Lung (tissue), 11 donors: ENCODE measurements at regions not wholly inside any gene's neighbourhood (a gene's known extent, or its start where the extent isn't known, plus 50 kb on each side); places are given as distances from the start of the nearest gene placed in this dataset.

Experiments
- ATAC-seq: fragments of 200-7000 bp; cut with Tn5 transposase; one replicate; pipeline ENCODE4 v1.9.1; 2020; ENCODE audit warnings: moderate number of reproducible peaks; ENCODE audit not compliant: insufficient read depth, low FRiP score
- DNase-seq, 3 donors: peaks; one replicate each; pipeline ENCODE4 v3.0.0-alpha.2; 2013 to 2017
- H3K27ac ChIP-seq, 2 donors: one replicate each; pipeline ENCODE4 v1.5.1; 2013; ENCODE audit warnings: mild to moderate bottlenecking in 2 of 2, moderate library complexity in 2 of 2, control low read depth in 1 of 2, inconsistent platforms in 1 of 2, low read depth in 1 of 2, low read length in 1 of 2
- H3K27me3 ChIP-seq, 3 donors: one replicate each; pipeline ENCODE4 v1.5.1; 2013; ENCODE audit warnings: low read length in 2 of 3; ENCODE audit not compliant: control insufficient read depth in 3 of 3, insufficient read depth in 3 of 3
- H3K36me3 ChIP-seq, 4 donors: one replicate each; pipeline ENCODE4 v1.5.1; 2013; ENCODE audit warnings: low read length in 4 of 4, mild to moderate bottlenecking in 1 of 4, moderate library complexity in 1 of 4; ENCODE audit not compliant: control insufficient read depth in 4 of 4, insufficient read depth in 4 of 4
- H3K4me1 ChIP-seq, 5 donors: one replicate each; pipeline ENCODE4 v1.5.1; 2013; ENCODE audit warnings: low read length in 5 of 5, mild to moderate bottlenecking in 2 of 5, moderate library complexity in 1 of 5; ENCODE audit not compliant: control insufficient read depth in 5 of 5, insufficient read depth in 5 of 5
- H3K4me3 ChIP-seq: one replicate; pipeline ENCODE4 v1.5.1; 2013; ENCODE audit warnings: mild to moderate bottlenecking, control low read depth, moderate library complexity
- H3K9ac ChIP-seq, 2 donors: one replicate each; pipeline ENCODE4 v1.5.1; 2013; ENCODE audit warnings: low read length in 2 of 2, control low read depth in 1 of 2; ENCODE audit not compliant: insufficient read depth in 1 of 2
- H3K9me3 ChIP-seq, 4 donors: one replicate each; pipeline ENCODE4 v1.5.1; 2013; ENCODE audit warnings: low read length in 3 of 4, mild to moderate bottlenecking in 1 of 4, moderate library complexity in 1 of 4; ENCODE audit not compliant: control insufficient read depth in 4 of 4, insufficient read depth in 3 of 4
- CTCF ChIP-seq: IDR thresholded peaks from 2 replicates; pipeline ENCODE4 v1.5.1; 2012; ENCODE audit warnings: mild to moderate bottlenecking; ENCODE audit errors: control extremely low read depth, extremely low read depth
- WGBS, 2 donors: extraction: QIAGEN DNeasy Blood & Tissue Kit; methylation state at CpG; one replicate each; pipeline ENCODE4 v1.1.7; 2013; 5-methylcytosine and 5-hydroxymethylcytosine counted together
- donor health status: control.
- donor health status: control.
- donor health status: Bipolar disorder and iron deficiency.
- donor health status: healthy.
- donor health status: DM: yes; HTN: yes; CAD: no.

GRCh38 chr5:2464141-2464540, 287.3 kb downstream of the IRX2 start:
- DNase-seq = no peak
- ATAC-seq = no peak
- Histone ChIP-seq H3K9ac (no peak overlapping the region), H3K36me3 (no peaks in the 10 kb centered on the region), H3K27me3 (peaks cover 0 to 9% (median 0%) of the 10 kb centered on the region in 3 donors), H3K27ac (no peak overlapping the region), H3K4me3 (no peak overlapping the region), H3K4me1 (peaks cover 0 to 6% (median 0%) of the 10 kb centered on the region in 5 donors), H3K9me3 (peaks cover 0 to 5% (median 0%) of the 10 kb centered on the region in 4 donors)
- no peak for TF ChIP-seq CTCF
- WGBS, 2 donors = 85 to 89% methylated on average over 9 of the region's 9 CpGs

GRCh38 chr5:2461701-2462691, 289.5 kb downstream of the IRX2 start:
- H3K4me3 ChIP-seq = no peak overlapping the region
- H3K27ac ChIP-seq = no peak overlapping the region
- no peak for TF ChIP-seq CTCF
- WGBS, 2 donors = 67 to 76% methylated on average over 23 of the region's 23 CpGs
- H3K27me3 ChIP-seq = peaks cover 0 to 12% (median 0%) of the 10 kb centered on the region in 3 donors
- H3K9ac ChIP-seq = no peak overlapping the region
- ATAC-seq (no peak), DNase-seq (no peak)
- H3K36me3 ChIP-seq = no peaks in the 10 kb centered on the region
- peaks cover 0 to 5% (median 0%) of the 10 kb centered on the region in 4 donors for H3K9me3 ChIP-seq
- peaks cover 0 to 6% (median 0%) of the 10 kb centered on the region in 5 donors for H3K4me1 ChIP-seq

- no peak for DNase-seq
- Histone ChIP-seq H3K9me3 (peaks cover 0 to 5% (median 0%) of the 10 kb centered on the region in 4 donors), H3K9ac (no peak overlapping the region), H3K36me3 (no peaks in the 10 kb centered on the region), H3K27ac (no peak overlapping the region), H3K27me3 (peaks cover 0 to 12% (median 0%) of the 10 kb centered on the region in 3 donors), H3K4me3 (no peak overlapping the region), H3K4me1 (peaks cover 0 to 8% (median 0%) of the 10 kb centered on the region in 5 donors)
- 80 to 87% methylated on average over 3 of the region's 3 CpGs for WGBS, 2 donors
- no peak for TF ChIP-seq CTCF
- no peak for ATAC-seq
Measured at GRCh38 chr5:2460098-2460497, 291.4 kb downstream of the IRX2 start.
